OCI-LY7 (cell line): ENCODE measurements at regions not wholly inside any gene's neighbourhood (a gene's known extent, or its start where the extent isn't known, plus 50 kb on each side); places are given as distances from the start of the nearest gene placed in this dataset.

ENCODE experiments used
- BruUV-seq: library from RNA; stranded (reverse); fragments of 400-500 nt; replicated peaks from 2 replicates; lab custom pipeline; 2021; lab: Mats Ljungman, UMichigan
- CTCF ChIA-PET: fragments of 300-600 bp; sonication (Branson Sonifier 250); formaldehyde crosslinking; loops from one replicate; lab custom pipeline; 2022; ENCODE audit warnings: antibody characterized with exemption; ENCODE audit not compliant: unreplicated experiment; lab: Charles Lee
- POLR2A ChIA-PET: fragments of 300-600 bp; sonication (Branson Sonifier 250); formaldehyde crosslinking; loops from one replicate; lab custom pipeline; 2022; ENCODE audit warnings: antibody characterized with exemption; lab: Charles Lee
- DNase-seq: peaks from one replicate; pipeline ENCODE4 v3.0.0-alpha.2; 2015; ENCODE audit warnings: low spot score
- H2AFZ ChIP-seq: fragments of 200-600 bp; sonication (generic), shearing (Covaris generic); 2 replicates; pipeline ENCODE4 v1.6.1; 2014; ENCODE audit warnings: mild to moderate bottlenecking, antibody characterized with exemption, low read length, moderate library complexity
- H3K27ac ChIP-seq: fragments of 200-600 bp; sonication (generic); 2 replicates; pipeline ENCODE4 v1.5.1; 2014; ENCODE audit warnings: mixed run types, low read depth, mild to moderate bottlenecking, moderate library complexity, low read length, inconsistent platforms; ENCODE audit not compliant: poor library complexity, severe bottlenecking
- H3K36me3 ChIP-seq: fragments of 200-600 bp; sonication (generic); 2 replicates; pipeline ENCODE4 v1.6.1; 2014; ENCODE audit warnings: mild to moderate bottlenecking, antibody characterized with exemption, low read length, moderate library complexity, mixed read lengths; ENCODE audit not compliant: insufficient read depth
- H3K4me1 ChIP-seq: fragments of 200-600 bp; sonication (generic); 2 replicates; pipeline ENCODE4 v1.5.1; 2014; ENCODE audit warnings: mild to moderate bottlenecking, low read length; ENCODE audit not compliant: insufficient read depth, poor library complexity, severe bottlenecking
- H3K4me2 ChIP-seq: fragments of 200-600 bp; sonication (generic); 2 replicates; pipeline ENCODE4 v1.6.1; 2014; ENCODE audit warnings: mild to moderate bottlenecking, low read length
- H3K4me3 ChIP-seq: fragments of 200-600 bp; sonication (generic); 2 replicates; pipeline ENCODE4 v1.5.1; 2014; ENCODE audit warnings: mild to moderate bottlenecking, low read depth, low read length; ENCODE audit not compliant: poor library complexity, severe bottlenecking
- H3K79me2 ChIP-seq: fragments of 200-600 bp; sonication (generic); 2 replicates; pipeline ENCODE4 v1.6.1; 2016; ENCODE audit warnings: low read depth, mild to moderate bottlenecking, low read length, moderate library complexity, mixed read lengths; ENCODE audit not compliant: insufficient read depth
- H3K9me2 ChIP-seq: fragments of 200-600 bp; sonication (generic); 2 replicates; pipeline ENCODE4 v1.6.1; 2016; ENCODE audit warnings: mild to moderate bottlenecking, low read length, mixed read lengths; ENCODE audit not compliant: insufficient read depth
- H3K9me3 ChIP-seq: fragments of 200-600 bp; sonication (generic); 2 replicates; pipeline ENCODE4 v1.6.1; 2014; ENCODE audit warnings: mild to moderate bottlenecking, mixed run types, low read length, mixed read lengths
- H4K20me1 ChIP-seq: fragments of 200-600 bp; sonication (generic); 2 replicates; pipeline ENCODE4 v1.6.1; 2014; ENCODE audit warnings: mild to moderate bottlenecking, antibody characterized with exemption, low read length, moderate library complexity, mixed read lengths; ENCODE audit not compliant: insufficient read depth
- EZH2phosphoT487 ChIP-seq: fragments of 200-600 bp; sonication (generic); IDR thresholded peaks from 2 replicates; pipeline ENCODE4 v1.6.1; 2018; ENCODE audit warnings: low read depth, borderline replicate concordance, mild to moderate bottlenecking, mixed run types, antibody characterized with exemption, low read length, moderate library complexity, mixed read lengths
- intact Hi-C: fragments of 100-400 bp; cut with micrococcal nuclease; formaldehyde crosslinking; loops from one replicate; pipeline ENCODE4 v1.10.0; 2022; ENCODE audit not compliant: unreplicated experiment
- TF ChIP-seq, protein P1 (sequence below): fragments of 200-600 bp; sonication (generic); conservative IDR thresholded peaks from 2 replicates; pipeline ENCODE4 v1.5.1; 2014; ENCODE audit warnings: mild to moderate bottlenecking, antibody characterized with exemption, low read length, moderate library complexity, mixed read lengths

DNA sequence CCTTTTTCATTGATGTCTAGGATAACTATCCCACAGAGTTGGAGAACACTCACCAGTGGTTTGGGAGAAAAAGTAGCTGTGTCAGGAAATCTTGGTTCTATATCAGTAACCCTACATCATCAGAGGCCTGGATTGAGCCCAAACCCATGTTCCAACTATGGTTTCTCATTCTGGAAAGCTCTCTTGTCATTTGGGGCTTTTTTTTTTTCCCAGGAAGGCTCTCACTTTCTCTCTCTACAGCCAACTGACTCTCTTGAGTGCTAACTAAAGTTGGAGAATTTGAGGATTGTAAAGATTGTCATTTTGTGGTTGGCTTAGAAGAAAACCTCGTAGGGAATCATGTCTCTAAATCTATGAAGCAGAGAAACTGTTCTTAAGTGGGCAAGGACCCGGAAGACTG, 228.2 kb upstream of the DIPK2B start:
- no peak overlapping the region for H3K4me2 ChIP-seq
- BruUV-seq, result no TSS peak
- H3K27ac ChIP-seq, result no peak overlapping the region
- H3K9me3 ChIP-seq, result no peaks in the 10 kb centered on the region
- H4K20me1 ChIP-seq, result no peaks in the 10 kb centered on the region
- H3K36me3 ChIP-seq, result no peaks in the 10 kb centered on the region
- TF ChIP-seq EZH2phosphoT487, result no peak
- TF ChIP-seq, protein P1, sequence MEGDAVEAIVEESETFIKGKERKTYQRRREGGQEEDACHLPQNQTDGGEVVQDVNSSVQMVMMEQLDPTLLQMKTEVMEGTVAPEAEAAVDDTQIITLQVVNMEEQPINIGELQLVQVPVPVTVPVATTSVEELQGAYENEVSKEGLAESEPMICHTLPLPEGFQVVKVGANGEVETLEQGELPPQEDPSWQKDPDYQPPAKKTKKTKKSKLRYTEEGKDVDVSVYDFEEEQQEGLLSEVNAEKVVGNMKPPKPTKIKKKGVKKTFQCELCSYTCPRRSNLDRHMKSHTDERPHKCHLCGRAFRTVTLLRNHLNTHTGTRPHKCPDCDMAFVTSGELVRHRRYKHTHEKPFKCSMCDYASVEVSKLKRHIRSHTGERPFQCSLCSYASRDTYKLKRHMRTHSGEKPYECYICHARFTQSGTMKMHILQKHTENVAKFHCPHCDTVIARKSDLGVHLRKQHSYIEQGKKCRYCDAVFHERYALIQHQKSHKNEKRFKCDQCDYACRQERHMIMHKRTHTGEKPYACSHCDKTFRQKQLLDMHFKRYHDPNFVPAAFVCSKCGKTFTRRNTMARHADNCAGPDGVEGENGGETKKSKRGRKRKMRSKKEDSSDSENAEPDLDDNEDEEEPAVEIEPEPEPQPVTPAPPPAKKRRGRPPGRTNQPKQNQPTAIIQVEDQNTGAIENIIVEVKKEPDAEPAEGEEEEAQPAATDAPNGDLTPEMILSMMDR, result no peak
- no peak overlapping the region for H2AFZ ChIP-seq
- H3K9me2 ChIP-seq, result no peaks in the 10 kb centered on the region
- ChIA-PET CTCF (no interaction called here), POLR2A (no interaction called here)
- no peaks in the 10 kb centered on the region for H3K79me2 ChIP-seq
- intact Hi-C loops, result no loop called here
- H3K4me1 ChIP-seq, result no peaks in the 10 kb centered on the region
- no peak for DNase-seq
- H3K4me3 ChIP-seq, result no peak overlapping the region

DNA sequence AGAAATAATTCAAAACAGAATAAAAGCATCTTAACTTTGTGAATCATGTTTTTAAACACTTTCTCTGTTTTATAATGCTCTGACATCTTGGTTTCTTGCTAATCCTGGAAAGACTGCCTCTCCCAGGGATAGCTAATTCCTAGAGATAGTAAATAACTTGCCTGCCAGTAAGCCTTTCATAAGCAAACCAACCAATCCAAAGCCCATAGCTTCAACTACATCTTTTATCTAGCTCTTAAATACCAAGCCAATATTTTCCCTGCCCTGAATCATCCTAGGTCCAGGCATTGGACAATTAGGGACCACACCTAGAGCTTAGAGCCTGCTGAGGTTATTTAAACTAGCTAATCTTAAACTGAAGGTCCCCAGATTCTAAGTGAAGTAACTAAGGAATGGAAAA, 223.7 kb upstream of the DIPK2B start:
- ChIA-PET POLR2A (no interaction called here), CTCF (no interaction called here)
- no peaks in the 10 kb centered on the region for H3K4me1 ChIP-seq
- no peak overlapping the region for H3K4me2 ChIP-seq
- H3K9me3 ChIP-seq, result no peaks in the 10 kb centered on the region
- H3K9me2 ChIP-seq, result no peaks in the 10 kb centered on the region
- H2AFZ ChIP-seq, result no peak overlapping the region
- intact Hi-C loops, result no loop called here
- BruUV-seq, result no TSS peak
- TF ChIP-seq, protein P1, result no peak
- no peak for TF ChIP-seq EZH2phosphoT487
- no peaks in the 10 kb centered on the region for H3K79me2 ChIP-seq
- no peak overlapping the region for H3K4me3 ChIP-seq
- DNase-seq, result no peak
- H3K27ac ChIP-seq, result no peak overlapping the region
- H4K20me1 ChIP-seq, result no peaks in the 10 kb centered on the region
- H3K36me3 ChIP-seq, result no peaks in the 10 kb centered on the region

DNA sequence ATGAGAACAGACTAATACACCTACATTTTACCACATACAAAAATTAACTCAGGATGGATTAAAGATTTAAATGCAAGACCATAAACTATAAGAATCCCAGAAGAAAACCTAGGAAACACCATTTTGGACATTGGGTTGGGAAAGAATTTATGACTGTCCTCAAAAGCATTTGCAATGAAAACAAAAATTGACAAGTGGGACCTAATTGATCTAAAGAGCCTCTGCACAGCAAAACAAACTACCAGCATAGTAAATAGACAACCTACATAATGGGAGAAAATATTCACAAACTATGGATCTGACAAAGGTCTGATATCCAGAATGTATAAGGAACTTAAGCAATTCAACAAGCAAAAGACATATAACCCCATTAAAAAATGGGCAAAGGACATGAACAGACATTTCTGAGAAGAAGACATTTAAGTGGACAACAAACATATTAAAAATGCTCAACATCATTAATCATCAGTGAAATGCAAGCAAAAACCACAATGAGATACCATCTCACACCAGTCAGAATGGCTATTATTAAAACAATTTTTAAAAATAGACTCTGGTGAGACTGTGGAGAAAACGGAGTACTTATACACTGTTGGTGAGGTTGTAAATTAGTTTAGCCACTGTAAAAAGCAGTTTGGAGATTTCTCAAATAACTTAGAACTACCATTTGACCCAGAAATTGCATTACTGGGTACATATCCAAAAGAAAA, 221.7 kb upstream of the DIPK2B start:
- intact Hi-C loops, result no loop called here
- ChIA-PET CTCF (no interaction called here), POLR2A (no interaction called here)
- Histone ChIP-seq H3K4me1 (no peaks in the 10 kb centered on the region), H3K4me2 (no peak overlapping the region), H2AFZ (no peak overlapping the region), H3K36me3 (no peaks in the 10 kb centered on the region), H3K27ac (no peak overlapping the region), H3K4me3 (no peak overlapping the region), H3K9me3 (no peaks in the 10 kb centered on the region), H4K20me1 (no peaks in the 10 kb centered on the region), H3K9me2 (no peaks in the 10 kb centered on the region), H3K79me2 (no peaks in the 10 kb centered on the region)
- TF ChIP-seq, protein P1, result no peak
- no peak for TF ChIP-seq EZH2phosphoT487
- BruUV-seq, result no TSS peak
- no peak for DNase-seq
